Effector CD8-positive, alpha-beta T cell (primary cell): ENCODE measurements at regions not wholly inside any gene's neighbourhood (a gene's known extent, or its start where the extent isn't known, plus 50 kb on each side); places are given as distances from the start of the nearest gene placed in this dataset.

Source experiments
- DNase-seq: peaks from one replicate; lab custom pipeline; 2025; lab: John Stamatoyannopoulos, UW

DNA sequence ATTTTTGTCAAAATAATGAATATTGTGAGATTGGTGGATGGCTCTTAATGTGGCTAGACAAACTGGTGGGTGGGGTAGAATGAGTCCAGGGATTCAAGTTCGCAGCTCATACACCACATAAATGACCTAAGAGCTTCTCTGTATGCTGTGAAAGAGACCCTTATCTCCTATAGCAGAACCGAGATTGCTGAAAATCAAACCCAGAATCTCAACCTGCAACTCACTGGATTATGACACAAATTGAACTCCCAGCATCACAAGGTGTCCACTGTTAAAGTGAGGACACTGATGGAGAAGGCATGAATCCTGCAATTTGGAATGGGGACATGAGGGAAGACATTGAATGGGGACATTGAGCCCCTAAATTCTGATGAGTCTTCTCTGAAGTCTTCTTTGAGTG, 51.3 kb upstream of the CNKSR3 start:
- DNase-seq, result no peak

DNA sequence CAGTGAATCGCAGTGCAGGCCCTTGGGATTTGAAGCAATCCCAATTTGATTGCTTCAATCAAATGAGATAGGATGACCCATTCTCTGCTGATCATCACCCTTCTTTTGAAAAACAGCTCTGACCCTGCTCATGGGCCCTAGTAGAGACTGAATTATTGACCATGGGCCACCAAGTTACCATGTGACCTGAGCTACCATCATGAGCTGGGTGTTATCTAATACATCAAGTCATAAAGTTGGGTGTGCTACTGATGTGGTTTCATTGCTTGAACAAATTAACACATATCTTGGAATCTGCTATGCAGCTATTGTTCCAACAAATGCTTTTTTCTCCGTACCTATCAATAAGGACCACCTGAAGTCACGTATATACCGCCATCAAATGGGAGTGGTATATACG, 54.8 kb upstream of the CNKSR3 start:
- no peak for DNase-seq

DNA sequence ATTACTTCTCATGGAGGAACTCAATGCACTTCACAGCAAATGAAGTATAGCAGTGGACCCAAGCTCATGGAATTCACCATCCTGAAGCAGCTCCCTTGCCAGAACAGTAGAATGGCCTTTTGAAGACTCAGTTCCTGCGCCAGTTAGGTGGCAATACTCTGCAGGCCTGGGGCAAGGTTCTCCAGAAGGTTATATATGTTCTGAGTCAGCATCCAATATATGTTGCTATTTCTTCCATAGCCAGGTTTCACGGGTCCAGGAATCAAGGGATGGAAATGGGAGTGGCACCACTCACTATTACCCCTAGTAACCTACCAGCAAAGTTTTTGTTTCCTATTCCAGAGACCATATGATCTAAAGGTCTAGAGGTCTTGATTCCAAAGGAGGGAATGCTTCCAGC, 56.4 kb upstream of the CNKSR3 start:
- DNase-seq, result no peak

DNA sequence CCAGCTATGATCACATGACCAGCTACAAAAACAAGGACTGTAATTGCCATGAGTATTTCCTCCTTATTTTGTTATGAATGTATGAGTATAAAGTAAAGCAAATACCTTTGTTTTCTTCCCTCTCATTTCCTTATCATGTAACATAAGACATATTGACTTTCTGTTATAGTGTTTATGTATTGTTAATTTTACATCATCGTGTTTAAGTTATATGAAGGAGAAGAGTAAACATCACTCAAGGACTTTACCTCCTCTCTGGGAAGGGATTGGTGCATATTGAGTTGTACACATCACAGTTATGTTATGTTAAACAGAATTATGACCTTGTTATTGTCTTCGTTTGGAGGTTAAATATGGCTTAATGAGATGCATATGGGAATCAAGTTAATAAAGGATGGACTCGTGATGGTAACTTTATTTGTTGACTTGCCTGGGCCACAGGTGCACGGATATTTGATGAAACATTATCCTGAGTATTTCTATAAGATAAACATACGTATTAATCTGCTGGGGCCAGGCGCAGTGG, 57.3 kb upstream of the CNKSR3 start:
- no peak for DNase-seq

DNA sequence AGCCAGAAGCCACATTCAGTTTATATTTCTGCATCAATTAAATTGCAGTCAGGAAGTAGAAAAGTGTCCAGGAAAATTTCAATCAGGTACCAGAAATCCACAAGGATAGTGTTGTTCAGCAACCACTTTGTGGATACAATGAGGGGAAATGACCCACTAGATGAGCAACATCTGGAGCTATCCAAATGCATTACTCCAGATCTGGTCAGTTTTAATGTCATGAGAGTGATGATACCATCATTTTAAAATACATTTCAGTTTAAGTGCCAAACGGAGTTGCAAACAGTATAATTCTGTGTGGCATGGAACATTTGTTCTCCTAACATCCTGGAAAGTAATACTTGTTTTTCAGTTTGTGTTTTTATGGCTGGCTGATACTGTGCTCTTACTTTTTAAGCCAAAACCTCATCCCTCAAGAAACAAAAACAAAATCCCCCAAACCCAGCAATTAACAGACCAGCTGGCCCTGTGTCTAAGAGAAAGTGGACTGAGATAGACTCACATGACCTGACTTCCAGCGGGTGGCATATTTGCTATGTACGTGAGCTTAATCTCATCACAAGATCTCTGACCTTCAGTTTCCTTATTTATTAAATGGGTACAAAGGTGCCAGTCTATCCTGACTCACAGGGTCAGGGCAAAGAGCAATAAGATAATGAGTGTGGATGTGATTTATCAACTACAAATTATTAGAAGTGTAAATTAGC, 58.8 kb upstream of the CNKSR3 start:
- DNase-seq, result no peak

DNA sequence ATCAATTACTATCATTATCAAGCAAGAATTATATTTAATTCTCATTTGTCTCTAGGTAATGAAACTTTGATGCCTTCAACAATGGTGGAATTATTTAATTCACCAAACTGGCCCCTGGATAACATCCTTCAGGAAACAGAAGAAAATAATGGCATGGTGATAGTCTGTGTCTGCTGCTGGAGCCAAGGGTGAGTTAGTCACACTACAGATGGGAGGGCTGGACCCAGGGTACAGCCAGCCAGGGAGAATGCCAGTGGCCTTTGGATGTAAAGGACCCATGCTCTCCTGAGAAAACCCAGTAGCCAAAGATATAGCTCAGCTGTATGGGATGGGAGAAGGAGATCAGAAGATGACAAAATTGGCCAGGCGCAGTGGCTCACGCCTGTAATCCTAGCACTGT, 60.0 kb upstream of the CNKSR3 start:
- no peak for DNase-seq

DNA sequence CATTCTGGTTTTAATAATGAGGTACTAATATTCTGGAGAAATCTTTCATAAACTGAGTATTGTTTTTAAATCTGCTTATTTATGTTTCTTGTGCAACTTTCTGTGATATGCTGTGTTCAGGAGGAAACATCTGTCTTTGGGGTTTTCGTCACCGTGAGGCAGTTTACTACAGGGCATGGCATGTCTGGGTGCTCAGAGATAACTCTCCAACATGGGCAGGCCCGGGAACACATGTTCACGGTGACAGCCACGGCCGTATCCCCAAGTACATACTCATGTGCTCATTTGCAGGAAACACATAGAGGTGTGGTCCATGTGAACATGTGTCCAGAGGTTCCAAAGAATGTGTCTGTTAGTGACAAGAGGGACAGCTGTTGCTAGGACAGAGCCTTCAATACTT, 62.1 kb upstream of the CNKSR3 start:
- no peak for DNase-seq

DNA sequence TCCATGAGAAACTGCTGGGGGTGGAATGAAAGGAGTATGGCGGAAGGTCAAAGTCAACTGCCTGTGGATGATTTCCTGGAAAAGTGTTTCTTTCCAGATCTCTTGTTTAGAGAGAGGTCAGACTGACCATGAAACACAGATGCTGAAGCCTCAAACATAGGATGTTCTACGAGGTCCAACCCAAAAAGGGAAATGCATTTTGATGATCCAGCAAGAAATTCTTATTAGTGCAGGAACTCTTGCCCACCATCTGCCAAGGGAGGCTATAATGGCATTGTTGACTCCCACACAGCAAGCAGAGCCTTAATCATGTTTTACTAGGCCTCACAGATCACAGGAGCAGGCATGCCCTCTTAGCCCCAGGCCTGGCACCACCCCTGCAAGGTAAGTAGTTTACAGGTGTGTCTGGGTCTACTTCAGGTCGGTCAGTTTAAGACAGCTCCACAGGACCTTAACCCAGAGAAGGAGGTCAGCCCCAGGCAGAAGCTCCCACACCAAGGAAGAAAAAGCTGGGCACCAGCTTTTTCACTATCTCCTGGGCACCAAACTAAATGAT, 67.6 kb upstream of the CNKSR3 start:
- DNase-seq, result no peak

DNA sequence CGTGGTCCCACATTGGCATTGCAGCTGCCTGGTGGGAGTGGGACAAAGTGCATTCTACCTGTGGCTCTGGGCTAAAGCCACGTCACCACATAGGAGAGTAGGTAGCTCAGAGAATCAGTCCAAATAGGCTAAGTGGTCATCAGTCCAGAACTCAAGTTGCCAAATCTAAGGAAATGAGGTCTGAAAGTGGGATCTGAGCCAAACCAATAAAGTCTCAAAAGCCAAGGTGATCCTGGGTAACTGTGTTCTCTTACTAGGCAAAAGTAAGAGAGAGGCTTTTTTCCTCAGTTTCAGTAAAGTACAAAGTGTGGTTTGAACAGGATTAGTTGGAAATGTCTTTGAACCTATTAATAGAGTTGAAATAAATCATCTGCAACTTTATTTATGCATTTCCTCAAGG, 68.6 kb upstream of the CNKSR3 start:
- no peak for DNase-seq

DNA sequence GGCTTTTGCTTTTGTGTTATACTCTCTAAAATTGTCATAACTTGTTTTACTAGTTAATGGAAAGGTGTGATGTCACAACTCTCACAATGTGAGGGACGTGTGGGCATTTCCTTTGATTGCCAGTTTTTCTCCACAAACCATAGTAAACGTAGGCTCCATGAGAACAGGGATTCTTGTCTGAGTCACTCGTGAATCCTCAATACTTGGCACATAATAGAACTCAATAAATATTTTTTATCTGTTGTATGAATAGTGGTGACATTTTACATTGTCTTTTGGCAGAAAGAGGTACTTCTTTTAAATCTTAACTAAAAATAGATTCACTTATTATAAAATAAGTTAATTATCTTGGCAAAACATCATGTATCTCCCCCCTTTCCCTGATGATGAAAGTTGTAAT, 69.0 kb upstream of the CNKSR3 start:
- no peak for DNase-seq

DNA sequence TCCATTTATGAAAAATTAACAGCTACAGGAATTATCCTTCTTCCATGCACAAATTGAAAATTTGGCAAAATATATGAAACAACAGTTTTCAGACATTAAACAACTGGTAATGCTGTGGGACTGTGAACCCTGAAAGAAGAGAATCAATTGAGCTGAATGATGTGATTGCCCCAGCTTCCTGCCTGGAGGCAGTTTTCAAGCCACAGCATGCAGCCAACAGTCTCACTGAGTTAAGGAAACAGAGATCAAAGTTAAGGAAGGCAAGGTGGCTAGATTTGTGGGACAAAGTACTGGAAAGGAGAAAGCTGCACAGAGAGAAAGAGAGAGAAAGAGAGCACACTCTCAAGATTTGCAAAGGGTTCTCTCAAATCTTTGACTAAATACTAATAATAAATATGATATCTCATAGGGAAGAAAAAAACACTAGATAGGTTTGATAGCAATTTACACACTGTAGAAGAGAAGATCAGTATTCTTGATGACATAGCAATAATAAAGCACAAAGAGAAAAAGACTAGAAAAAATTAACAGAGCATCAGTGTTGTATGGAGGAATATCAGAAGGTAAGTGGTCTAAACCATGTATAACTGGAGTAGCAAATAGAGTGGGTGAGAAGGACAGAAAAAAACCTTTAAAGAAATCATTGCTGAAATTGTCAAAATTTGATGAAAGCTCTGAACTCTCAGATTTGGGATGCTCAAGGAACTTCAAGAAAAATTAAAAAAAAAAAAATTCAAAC, 70.1 kb upstream of the CNKSR3 start:
- DNase-seq, result no peak

DNA sequence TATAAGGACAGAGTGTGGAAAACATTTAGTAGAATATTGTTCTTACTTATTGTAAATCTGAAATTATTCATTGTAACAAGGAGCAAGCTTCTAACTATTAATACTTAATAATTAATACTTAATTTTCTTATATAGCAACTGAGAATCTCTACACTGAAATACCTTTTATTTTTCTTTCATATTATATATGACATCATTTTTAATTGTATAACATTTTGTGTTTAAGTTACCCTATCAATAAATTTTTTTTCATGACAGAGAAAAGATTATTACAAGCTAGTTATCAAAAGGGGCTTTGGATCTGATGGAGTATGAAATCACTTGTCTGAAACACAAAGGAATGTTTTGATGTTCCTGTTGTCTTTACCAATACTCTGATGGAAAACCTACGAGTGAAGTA, 72.2 kb upstream of the CNKSR3 start:
- no peak for DNase-seq

DNA sequence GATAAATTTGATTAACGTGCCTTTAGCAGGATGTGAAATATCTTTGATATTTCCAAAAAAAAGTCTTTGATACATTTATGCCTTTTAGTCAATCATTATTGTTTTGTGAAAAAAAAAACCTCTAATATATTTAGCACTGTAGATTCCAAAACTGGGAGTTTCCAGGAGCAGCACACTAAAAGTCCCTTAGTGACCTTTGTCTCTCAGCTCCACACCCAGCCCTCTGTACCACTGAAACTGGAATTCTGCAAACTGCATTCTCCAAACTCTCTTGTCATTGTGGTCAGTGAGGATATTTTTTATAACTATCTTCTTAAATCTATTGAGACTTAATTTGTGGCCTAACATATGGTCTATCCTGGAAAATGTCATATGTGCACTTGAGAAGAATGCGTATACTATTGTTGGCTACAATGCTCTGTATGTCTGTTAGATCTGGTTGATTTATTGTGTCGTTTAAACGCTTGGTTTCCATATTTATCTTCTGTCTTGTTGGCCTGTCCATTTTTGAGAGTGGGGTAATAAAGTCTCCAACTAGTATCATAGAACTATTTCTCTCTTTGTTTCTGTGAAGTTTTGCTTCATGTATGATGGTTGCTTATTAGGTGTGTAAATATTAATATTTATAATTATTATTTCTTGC, 73.2 kb upstream of the CNKSR3 start:
- no peak for DNase-seq

DNA sequence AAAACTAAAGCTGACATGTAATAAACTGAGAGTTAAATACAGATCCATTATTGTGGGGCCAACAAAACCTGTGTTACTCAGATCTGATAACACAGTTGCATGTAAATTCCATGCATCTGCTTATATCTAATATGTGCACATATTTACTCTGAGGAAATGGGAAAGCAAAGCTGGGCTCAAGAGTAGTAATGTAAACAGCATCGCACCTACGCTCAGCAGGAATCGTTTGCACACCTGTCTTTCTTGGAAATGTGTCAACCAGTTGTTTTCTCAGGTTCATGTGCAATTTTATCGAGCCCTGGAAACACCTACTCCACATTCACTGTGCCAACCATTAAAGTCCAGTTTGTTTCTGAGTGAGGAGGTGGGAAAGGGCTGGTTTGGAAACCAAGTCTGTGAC, 80.3 kb upstream of the CNKSR3 start:
- no peak for DNase-seq

DNA sequence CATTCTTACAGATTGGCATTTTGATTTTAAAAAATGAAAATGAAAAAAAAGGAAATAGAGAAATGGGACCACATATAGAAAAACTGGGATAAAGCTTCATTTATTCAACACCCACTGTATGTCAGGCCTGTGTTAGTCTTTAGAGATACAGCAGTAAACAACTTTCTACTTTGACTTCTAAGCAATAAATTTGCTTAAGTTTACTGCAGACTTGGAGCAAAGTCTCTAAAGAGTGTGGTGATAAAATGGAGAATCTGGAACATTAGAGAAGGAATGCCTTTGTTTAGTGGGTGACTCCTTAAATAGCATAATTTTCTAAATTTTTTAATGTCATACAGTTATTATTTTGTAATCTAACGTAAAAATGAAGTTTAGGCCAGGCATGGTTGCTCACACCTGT, 80.7 kb upstream of the CNKSR3 start:
- no peak for DNase-seq

DNA sequence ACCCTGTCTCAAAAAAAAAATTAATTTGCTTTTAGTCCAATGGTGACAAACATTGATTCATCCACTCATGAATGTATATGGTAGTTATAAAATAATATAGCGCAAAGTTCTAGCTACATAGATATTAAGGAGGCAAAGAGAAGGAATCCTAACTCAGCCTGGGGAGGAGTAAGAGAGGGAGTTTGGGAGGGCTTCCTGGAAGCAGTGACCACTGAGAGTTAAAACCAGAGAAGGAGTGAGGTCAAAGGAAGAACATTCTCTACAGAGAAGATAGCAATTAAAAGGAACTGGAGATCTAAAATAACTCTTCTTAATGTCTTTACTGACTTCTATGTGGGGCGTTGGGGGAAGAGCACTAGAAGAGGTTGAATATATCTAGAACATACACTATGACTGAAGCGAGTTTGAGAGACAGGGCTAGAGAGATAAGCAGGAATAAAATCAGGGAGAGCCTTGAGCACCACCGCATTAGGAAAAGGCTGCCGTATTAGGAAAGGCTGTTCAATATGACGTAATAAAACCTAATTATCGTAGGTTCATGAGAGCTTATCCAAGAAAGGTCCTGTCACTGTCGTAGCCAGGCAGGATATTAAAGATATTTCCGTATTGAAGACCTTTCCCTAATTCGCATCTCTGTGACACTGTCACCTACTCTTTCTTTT, 81.8 kb upstream of the CNKSR3 start:
- DNase-seq, result no peak

DNA sequence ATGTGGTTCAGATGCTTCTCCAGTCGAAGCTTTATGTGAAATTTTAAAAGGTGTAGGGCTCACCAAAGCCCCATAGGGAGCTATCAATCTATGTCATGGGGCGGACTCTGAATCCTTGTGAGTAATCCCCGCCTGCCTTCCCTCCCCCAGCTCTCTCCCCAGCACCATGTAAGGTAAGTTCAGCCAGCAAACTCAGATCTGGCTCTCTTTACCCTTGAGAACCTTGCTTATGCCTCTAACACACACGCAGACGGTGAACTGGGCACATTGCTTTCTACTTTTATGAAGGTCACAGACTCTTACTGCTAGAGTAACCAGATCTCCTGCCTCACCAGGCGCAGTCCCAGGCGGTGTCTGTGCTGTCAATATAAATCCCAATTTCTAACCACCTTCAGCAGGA, 82.6 kb upstream of the CNKSR3 start:
- no peak for DNase-seq

DNA sequence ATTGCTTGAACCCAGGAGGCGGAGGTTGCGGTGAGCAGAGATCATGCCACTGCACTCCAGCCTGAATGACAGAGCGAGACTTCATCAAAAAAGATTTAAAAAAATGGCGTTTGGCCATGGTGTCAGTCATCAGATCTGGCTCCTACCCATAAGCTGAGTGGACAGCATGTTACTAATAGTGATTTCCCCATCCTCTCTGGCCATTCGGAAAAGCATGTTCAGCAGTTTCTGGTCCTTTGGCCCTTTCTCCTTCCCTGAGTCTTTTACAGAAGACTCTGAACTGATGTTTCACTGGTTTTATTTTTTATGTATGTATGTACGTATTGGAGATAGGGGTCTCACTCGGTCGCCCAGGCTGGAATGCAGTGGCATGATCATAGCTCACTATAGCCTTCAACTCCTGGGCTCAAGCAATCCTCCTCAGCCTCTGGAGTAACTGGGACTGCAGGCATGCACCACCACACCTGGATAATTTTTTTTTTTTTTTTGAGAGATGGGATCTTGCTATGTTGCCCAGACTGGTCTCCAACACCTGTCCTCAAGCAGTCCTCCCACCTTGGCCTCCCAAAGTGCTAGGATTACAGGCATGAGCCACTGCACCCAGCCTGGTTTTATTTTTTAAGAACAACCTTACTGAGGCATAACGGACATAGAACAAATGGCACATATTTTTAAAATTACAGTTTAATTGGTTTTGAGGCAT, 84.2 kb upstream of the CNKSR3 start:
- no peak for DNase-seq

DNA sequence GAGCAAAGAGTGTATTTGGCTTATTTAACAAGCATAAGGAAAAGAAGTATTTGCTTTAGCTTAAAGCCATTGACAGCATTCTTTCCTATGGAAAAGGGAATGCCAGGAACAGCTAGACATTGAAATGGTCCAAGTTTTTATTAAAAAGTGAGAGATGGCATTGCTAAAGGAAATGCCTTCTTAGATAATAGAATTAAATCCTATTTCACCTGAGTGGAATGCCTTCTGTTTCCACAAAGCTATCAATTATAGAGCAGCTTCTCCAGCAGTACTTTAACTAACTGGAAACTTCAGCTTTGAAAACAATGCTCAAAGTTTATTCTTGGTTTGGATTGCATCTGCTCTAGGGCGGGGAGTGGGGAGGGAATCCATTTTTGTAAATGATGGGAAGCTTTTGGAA, 85.1 kb upstream of the CNKSR3 start:
- no peak for DNase-seq

DNA sequence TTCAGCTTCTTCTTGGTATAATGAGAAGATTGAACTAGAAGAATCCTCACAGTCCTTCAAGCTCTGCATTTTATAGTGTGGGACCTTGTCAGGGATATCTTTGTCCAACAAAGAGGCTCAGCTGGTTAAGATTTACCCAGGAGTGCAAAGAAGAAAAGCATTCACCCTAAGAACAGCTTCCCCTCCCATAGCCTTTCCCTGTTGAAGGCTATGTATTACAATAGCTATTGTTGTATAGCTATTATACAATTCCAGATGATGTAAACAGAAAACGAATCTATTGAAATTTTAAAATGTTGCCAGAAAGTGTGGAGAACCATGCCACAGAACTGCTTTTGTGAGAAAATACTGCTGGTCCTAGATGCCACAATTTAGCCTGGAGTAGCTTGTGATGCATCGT, 85.5 kb upstream of the CNKSR3 start:
- no peak for DNase-seq

DNA sequence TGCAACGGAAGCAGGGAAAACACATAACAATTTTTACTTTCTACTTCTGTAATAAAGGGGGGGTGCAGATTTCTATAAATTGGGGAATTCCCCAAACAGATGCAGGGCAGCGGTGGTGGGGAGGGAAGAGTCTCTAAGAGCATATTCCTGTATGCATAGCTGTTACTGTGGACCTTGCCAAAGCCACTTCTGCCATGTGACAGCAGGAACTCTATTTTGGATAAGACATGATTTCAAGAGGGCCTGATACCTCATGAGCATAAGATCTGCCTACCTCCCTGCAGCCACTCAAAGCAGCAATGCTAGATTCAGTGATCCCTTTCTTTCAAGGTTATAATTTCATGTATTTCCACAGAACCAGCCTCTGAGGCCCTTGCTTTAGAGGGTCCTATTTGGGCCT, 86.2 kb upstream of the CNKSR3 start:
- DNase-seq, result no peak

DNA sequence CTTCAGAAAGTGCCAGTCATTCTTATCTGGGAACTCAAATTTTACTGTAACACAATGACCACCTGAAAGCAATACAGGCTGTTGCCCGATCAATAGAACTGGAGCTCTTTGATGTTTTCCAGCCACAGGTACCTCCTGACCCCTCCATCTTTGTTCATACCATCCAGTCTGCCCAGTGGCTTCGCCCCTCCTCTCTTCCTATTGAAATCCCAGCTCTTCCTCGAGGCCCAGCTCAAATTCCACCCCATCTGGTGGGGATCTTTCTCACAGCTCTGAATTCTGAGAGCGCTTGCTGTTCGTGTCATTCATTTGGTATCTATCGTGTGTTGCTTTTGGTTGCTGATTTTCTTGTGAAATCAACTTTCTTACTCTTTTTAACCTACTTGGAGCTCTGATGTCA, 87.9 kb upstream of the CNKSR3 start:
- DNase-seq, result no peak
